ENCODE measurements at regions not wholly inside any gene's neighbourhood (a gene's known extent, or its start where the extent isn't known, plus 50 kb on each side); places are given as distances from the start of the nearest gene placed in this dataset.
A peak's percentile ranks its signal among the peaks of the same experiment; 100 is the strongest.
"Not testable (repeated sequence)": the region's sequence is repeated elsewhere in the genome, so short reads cannot be mapped to it uniquely, and the experiment has no call there.

DNA sequence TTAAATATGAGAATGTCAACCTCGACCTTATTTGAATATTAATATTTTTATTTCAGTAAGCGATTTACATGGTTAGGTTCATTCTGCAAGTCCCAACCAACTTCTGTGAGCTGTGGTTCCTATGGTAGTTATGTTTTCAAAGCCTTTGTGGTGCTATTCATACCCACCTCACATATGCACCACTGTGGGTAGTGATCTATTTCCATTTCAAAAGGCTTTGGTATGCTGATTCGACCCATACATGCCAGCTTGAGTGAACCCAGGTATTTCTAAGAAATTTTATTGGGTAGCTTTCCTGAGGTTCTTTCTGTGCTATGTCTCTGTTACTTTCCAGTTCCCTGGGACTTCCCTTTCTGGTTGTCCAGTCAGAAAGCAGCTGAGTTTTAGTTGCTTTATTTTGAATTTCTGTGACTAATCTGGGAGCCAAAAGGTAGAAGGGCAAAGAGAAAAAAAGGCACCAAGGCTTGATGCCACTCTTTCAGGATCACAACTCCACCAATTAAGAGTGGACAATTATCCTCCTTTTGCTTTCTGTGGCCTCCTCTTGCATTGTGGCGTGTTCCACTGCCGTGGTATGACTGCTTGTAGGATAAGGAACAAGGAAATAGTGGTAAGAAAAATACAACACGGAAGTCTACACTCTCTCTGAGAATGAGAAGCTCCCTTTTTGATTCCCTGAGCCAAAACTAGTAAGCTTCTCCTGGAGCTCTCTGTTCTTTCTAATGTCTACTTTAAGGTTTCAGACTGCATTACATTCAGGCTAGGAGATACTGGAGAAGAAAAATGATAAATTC, 729.1 kb downstream of the NOVA1 start:
- DNase-seq (ENCODE audit: low spot score): no peak

- no peak for DNase-seq (ENCODE audit: low spot score)
These were observed 736.4 kb downstream of the NOVA1 start for GRCh38 chr14:25861406-25861805.

DNA sequence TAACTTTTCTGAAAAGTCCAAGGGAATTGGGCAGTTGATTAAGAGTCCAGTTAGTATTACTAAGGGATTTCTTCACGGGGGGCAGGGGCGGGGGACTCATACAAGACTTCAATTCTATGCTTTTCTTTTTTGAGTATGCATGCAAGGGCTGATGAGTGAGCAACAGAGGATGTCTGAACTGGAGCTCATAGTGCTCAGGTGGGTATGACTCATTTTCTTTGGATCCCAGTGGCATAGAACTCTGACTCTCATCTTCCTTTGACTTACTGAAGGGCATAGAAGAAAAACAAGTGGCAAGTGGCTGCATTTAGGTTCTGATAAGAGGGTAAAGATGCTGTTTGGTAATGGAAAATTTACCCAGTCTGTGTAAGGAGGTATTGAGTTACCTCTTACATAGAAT, 749.2 kb downstream of the NOVA1 start:
- no peak for DNase-seq (ENCODE audit: low spot score)

DNA sequence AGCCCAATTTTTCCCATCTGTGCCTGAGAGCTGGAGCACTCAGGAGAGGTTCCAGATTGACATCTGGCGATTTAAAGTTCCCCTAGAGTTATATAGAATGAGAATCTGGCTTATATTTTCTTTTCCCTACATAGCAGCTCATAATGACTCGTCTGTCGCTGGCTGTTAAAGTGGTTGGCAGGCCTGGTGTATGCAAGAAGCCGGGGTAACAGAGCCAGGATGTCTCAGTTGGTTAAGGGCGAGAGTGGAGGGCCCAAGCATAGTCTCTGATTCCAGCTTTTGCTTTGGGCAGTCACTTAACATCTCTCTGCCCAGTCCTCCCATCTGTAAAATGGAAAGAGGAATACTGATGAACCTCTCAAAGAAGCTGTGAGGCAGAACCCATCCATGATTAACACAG, 751.6 kb downstream of the NOVA1 start:
- DNase-seq (ENCODE audit: low spot score): no peak

GRCh38 chr14:25843481-25844470, 754.1 kb downstream of the NOVA1 start:
- no peak for DNase-seq (ENCODE audit: low spot score)

GRCh38 chr14:25841226-25841625, 756.6 kb downstream of the NOVA1 start:
- no peak for DNase-seq (ENCODE audit: low spot score)

DNA sequence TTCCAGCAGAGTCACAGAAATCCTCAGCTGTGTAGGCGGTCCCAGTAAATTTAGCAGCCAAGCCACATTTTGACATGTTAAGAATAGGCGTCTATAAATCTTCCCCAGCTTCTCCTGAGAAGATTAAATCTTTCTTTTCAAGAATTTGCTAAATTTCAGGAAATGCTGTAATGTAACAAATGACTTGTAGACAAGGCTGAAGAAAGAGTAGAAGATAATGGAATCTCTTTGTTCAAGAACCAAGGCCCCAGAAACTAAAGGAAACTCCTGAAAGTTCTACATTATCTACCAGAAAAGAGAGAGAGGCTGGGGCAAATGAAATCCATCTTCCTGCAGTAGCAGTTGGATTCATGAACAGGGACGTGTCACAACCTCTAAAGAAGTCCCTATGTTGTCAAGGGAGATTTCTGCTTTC, 760.3 kb downstream of the NOVA1 start:
- DNase-seq (ENCODE audit: low spot score): no peak

DNA sequence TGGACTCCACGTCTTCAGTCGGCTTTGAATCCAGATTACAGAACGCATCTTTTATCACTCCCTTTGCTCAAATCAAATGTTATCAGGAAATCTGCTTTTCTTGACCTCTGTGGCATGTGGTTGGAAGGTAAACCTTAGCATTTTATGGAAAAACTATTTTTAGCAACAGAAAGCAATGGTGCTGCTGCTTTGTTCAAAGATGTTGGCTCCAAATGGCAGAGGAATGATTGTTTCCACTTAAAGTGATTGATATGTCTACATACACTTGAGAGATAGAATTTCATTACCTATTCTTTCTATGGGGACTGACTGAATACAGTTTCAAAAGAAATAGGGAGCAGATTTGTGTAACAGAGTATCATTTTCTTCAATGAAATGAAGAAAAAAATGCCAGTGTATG, 761.2 kb downstream of the NOVA1 start:
- DNase-seq (ENCODE audit: low spot score): no peak

DNA sequence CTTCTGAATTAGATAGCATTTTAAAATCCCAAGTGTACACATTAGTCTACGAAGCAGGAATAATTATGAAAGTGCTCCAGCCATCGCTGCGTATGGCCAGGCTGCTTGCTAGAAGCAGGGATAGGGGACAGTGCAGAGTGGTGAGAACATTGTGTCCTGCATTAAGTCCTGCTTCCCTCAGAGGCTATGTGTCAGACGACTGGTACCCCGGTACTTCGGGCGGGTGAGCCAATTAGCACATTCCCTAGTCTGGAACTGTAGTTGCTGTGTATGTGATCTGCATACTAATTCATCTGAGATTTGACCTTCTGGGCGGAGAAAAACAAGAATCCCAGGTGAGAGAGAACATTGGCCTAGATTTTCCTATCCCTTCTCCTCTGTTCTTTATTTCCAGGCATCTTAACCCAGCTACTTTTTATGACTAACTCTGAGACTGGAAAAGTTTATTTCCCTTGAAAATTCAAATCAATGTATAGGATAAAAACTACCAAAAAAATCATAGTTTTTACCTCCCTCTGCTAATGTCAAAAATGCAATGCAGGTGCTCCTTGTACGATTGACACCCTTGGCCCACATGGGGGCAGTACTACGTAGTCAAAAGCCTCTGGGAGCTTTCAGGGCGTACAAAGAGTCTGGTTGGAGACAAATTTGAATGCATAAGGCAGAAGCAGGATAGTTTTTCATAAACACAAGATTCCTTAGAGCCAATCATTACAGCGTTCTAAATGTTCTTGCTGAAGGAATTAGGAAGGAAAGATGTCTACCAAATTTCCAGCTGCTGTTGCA, 764.3 kb downstream of the NOVA1 start:
- DNase-seq (ENCODE audit: low spot score): peak; percentile 5

- DNase-seq (ENCODE audit: low spot score): no peak
These were observed 765.2 kb downstream of the NOVA1 start for GRCh38 chr14:25832585-25832984.

DNA sequence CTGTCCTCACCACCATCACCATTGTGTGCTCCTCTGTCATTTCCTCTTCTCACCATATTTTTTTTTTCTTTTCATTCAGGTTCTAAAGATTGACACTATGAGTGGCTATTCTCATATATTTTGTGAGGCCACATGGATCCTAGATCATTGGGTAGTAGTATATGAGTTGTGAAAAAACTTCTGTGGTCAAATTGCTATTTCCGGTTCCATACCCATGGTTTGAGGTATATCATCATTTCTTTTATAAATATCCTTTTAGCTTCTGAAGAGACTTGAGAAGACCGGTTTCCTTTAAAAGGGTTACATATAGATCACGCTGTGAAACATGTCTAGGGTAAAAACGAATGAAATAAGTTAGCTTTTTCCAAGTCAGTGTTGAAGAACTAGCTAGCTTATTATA, 769.3 kb downstream of the NOVA1 start:
- no peak for DNase-seq (ENCODE audit: low spot score)

GRCh38 chr14:25826105-25826504, 771.7 kb downstream of the NOVA1 start:
- DNase-seq (ENCODE audit: low spot score): no peak

DNA sequence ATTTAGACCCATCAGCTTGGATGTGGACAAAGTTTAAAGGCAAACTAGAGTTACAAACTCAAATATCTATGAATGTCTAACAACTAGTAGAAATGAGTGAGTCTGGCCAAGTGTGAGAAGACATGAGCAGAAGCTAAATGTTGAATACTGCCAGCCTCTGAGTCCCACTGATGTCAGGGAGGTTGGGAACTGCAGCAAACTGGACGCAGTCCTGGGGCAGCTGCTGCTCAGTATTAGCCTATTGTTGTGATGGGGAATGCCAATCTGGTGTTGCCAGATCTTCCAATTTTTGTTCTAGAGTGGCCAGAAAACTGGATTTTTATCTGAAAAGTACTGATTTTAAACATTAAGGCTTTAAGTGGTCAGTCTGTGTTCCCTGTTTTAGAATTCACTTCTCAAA, 770.4 kb upstream of the STXBP6 start:
- DNase-seq (ENCODE audit: low spot score): no peak

DNA sequence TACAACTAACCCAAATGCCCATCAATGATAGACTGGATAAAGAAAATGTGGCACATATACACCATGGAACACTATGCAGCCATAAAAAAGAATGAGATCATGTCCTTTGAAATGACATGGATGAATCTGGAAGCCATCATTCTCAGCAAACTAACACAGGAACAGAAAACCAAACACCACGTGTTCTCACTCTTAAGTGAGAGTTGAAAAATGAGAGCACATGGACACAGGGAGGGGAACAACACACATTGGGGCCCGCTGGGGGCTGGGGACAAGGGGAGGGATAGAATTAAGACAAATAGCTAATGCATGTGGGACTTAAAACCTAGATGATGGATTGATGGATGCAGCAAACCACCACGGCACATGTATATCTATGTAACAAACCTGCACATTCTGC, 764.7 kb upstream of the STXBP6 start:
- DNase-seq (ENCODE audit: low spot score): not testable (repeated sequence)

DNA sequence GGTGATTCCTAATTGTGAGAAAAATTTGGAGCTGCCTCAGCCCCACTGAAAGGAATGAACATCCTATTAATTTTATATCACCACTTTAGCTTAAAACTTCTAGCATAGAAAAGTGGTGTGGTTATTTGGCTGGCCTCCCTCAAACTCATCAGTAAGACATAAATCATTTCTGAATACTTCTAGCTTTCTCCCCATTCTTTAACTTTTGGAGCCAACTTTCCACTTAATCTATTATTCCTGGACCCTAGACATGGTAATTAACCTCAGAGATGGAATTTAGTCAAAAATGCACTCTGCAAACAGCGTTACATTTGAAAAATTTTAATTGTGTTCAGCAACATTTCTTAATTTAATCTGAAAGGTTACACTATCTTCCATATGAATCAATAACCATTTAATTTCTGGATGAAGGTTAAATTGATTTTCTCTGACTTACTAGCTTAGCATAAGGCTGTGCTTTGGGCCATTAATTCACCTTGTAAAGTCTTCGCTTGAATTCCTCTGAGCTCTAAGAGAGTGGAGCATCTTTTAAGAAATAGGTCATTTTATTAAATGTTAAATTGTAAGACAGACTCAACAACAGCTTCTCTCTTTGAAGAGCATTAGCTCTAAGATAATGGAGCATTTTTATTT, 753.6 kb upstream of the STXBP6 start:
- DNase-seq (ENCODE audit: low spot score): no peak

GRCh38 chr14:25800841-25801240, 750.9 kb upstream of the STXBP6 start:
- DNase-seq (ENCODE audit: low spot score): no peak

GRCh38 chr14:25788252-25788651, 738.3 kb upstream of the STXBP6 start:
- no peak for DNase-seq (ENCODE audit: low spot score)

GRCh38 chr14:25765909-25766308, 716.0 kb upstream of the STXBP6 start:
- DNase-seq (ENCODE audit: low spot score): no peak

DNA sequence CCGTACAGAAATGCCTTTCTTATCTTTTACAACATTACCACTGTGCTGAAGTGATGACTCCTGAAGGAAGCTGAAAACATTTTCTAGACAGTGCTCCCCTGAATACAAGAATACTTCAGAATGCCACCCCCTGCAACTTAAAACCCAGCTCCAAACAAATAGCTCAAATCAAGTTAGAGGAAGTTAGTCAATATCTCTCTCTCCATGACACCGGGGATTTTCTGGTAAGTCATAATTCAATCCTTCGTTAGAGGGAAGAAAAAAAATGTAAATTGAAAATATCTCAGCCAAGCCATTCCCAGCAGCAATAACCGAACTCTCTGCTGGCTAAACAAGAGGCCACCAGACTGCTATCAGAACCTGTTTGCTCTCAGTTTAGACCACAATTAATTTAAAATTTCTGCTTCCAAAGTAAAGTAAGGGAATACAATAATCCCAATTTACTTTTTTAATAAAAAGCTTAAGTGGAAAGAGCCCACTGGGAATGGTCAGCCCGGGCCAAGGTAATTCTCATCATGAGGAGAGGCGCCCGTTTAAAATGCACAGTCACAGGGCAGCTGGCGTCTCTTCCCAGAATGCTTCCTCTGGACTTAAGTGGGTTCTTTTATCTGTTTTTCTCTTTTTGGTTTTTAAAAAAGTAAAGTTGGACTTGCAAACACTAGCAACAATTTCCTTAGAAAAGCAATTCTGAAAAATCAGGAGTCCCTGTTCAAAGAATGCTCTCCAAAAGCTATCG, 710.1 kb upstream of the STXBP6 start:
- no peak for DNase-seq (ENCODE audit: low spot score)

DNA sequence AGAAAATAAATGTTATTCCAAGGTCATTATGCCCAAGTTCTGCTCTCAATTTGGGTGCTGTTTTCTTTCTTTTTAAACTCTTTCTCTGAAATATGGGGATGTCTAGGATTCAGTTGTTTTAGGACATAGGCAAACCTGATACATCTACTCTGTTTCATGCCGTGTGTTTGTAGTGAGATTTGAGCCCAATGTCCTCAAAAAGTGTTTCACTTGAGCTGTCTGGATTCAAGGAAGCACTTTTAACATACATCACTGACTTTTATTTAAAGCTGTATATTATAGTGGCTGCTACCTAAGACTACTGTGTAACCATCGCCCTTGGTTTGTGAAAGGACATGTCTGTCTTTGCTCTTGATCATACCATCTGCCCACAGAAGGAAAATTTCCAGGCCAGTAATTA, 709.3 kb upstream of the STXBP6 start:
- no peak for DNase-seq (ENCODE audit: low spot score)

DNA sequence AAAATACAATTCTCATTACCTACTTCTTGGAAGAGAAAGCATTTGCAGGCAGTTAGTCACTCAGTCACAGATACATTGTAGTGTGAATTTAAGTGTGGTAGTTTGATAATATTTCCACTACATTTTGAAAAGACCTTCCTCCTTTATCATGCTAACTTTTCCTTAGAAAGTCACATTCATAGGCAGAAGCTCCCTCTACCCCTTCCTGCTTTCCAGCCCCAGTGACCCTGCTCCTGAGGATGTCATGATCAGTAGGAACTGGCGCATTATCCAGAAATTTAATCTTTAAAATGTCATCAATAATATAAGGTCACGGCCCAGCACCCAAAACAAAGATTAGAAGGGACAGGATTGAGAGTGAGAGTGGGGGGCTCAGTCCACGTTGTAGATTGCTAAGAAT, 707.4 kb upstream of the STXBP6 start:
- no peak for DNase-seq (ENCODE audit: low spot score)
